Spleen (tissue), 11 donors: ENCODE measurements at regions not wholly inside any gene's neighbourhood (a gene's known extent, or its start where the extent isn't known, plus 50 kb on each side); places are given as distances from the start of the nearest gene placed in this dataset.

Source experiments
- DNase-seq: peaks from one replicate; pipeline ENCODE4 v3.0.0-alpha.2; 2020
- H3K27ac ChIP-seq, 8 donors: fragments of 200-600 bp; sonication (generic) in 7 of 8; 1 replicate in 4 of 8; 2 replicates in 4 of 8; pipeline versions ENCODE4 v1.5.0 to v1.8.0; 2016 to 2021; ENCODE audit warnings: inconsistent platforms in 4 of 8, mild to moderate bottlenecking in 4 of 8, moderate library complexity in 1 of 8
- H3K27me3 ChIP-seq, 7 donors: fragments of 200-600 bp; sonication (generic) in 6 of 7; replicated peaks in 1 of 7; 1 replicate in 4 of 7; 2 replicates in 3 of 7; pipeline versions ENCODE4 v1.5.0 to v1.8.0; 2016 to 2021; ENCODE audit warnings: inconsistent platforms in 3 of 7, mild to moderate bottlenecking in 1 of 7
- H3K36me3 ChIP-seq, 6 donors: fragments of 200-600 bp; sonication (generic) in 5 of 6; 1 replicate in 4 of 6; 2 replicates in 2 of 6; pipeline versions ENCODE4 v1.5.0 to v1.8.0; 2016 to 2021; ENCODE audit warnings: inconsistent platforms in 2 of 6
- H3K4me1 ChIP-seq, 6 donors: fragments of 200-600 bp; sonication (generic) in 5 of 6; 1 replicate in 3 of 6; 2 replicates in 3 of 6; pipeline versions ENCODE4 v1.5.0 to v1.8.0; 2016 to 2021; ENCODE audit warnings: inconsistent platforms in 3 of 6
- H3K4me3 ChIP-seq, 8 donors: fragments of 200-600 bp; sonication (generic) in 7 of 8; 1 replicate in 4 of 8; 2 replicates in 4 of 8; pipeline versions ENCODE4 v1.5.0 to v1.8.0; 2016 to 2021; ENCODE audit warnings: inconsistent platforms in 4 of 8, mild to moderate bottlenecking in 4 of 8, moderate library complexity in 2 of 8
- H3K9me3 ChIP-seq, 8 donors: fragments of 200-600 bp; sonication (generic) in 7 of 8; 1 replicate in 4 of 8; 2 replicates in 4 of 8; pipeline versions ENCODE4 v1.5.0 to v1.8.0; 2016 to 2021; ENCODE audit warnings: inconsistent platforms in 4 of 8
- POLR2A ChIP-seq, 3 donors: fragments of 450-650 bp; IDR thresholded peaks; one replicate each; pipeline ENCODE4 v1.5.1; 2017; ENCODE audit warnings: antibody characterized with exemption in 3 of 3, mild to moderate bottlenecking in 1 of 3
- POLR2AphosphoS5 ChIP-seq, 3 donors: sonication (generic); formaldehyde crosslinking; IDR thresholded peaks; one replicate each; pipeline ENCODE4 v1.5.1; 2017; ENCODE audit warnings: antibody characterized with exemption in 3 of 3
- WGBS, 5 donors: extraction: QIAGEN DNeasy Blood & Tissue Kit in 3 of 5; methylation state at CpG; one replicate each; pipeline versions ENCODE4 v1.1.5 to v1.1.7; 2013 to 2018; 5-methylcytosine and 5-hydroxymethylcytosine counted together
- intact Hi-C: fragments of 100-400 bp; cut with DNase I; formaldehyde crosslinking; loops from one replicate; pipeline ENCODE4 v1.15.0; 2023; ENCODE audit warnings: low total_unique reads
- TF ChIP-seq, protein P1 (sequence below), 11 experiments: fragments of 200-600 bp in 7 of 11; fragments of 450-650 bp in 4 of 11; sonication (generic) in 4 of 11; IDR thresholded peaks in 8 of 11; conservative IDR thresholded peaks in 3 of 11; 1 replicate in 7 of 11; 2 replicates in 4 of 11; pipeline versions ENCODE4 v1.4.0 to v1.8.0; 2016 to 2021; ENCODE audit warnings: antibody characterized with exemption in 11 of 11, inconsistent platforms in 4 of 11, mild to moderate bottlenecking in 1 of 11
- donor health status: healthy with polysubstance abuse.
- donor health status: DM: no; HTN: no; CAD: no; lungs with moderate emphysema.
- donor health status: DM: no; HTN: no; CAD: no.
- donor health status: Bipolar disorder and iron deficiency.
- donor health status: healthy.
- donor health status: DM: no; HTN: no; CAD: no.
- donor health status: DM: yes; HTN: yes; CAD: no.

- TF ChIP-seq POLR2AphosphoS5 (IDR thresholded peaks at IDR 0.05) (no peak), POLR2A (IDR thresholded peaks at IDR 0.05) (no peak)
- TF ChIP-seq, protein P1, sequence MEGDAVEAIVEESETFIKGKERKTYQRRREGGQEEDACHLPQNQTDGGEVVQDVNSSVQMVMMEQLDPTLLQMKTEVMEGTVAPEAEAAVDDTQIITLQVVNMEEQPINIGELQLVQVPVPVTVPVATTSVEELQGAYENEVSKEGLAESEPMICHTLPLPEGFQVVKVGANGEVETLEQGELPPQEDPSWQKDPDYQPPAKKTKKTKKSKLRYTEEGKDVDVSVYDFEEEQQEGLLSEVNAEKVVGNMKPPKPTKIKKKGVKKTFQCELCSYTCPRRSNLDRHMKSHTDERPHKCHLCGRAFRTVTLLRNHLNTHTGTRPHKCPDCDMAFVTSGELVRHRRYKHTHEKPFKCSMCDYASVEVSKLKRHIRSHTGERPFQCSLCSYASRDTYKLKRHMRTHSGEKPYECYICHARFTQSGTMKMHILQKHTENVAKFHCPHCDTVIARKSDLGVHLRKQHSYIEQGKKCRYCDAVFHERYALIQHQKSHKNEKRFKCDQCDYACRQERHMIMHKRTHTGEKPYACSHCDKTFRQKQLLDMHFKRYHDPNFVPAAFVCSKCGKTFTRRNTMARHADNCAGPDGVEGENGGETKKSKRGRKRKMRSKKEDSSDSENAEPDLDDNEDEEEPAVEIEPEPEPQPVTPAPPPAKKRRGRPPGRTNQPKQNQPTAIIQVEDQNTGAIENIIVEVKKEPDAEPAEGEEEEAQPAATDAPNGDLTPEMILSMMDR (IDR thresholded peaks at IDR 0.05 in 8 of 11, conservative IDR thresholded peaks at IDR 0.05 in 3 of 11): no peak
- Histone ChIP-seq H3K4me1 (no peaks in the 10 kb centered on the region), H3K27me3 (no peaks in the 10 kb centered on the region), H3K27ac (no peak overlapping the region), H3K4me3 (no peak overlapping the region), H3K9me3 (no peaks in the 10 kb centered on the region), H3K36me3 (no peaks in the 10 kb centered on the region)
- WGBS, 5 donors: 74 to 88% (median 85%) methylated on average over 1 of the region's 1 CpG
- intact Hi-C loops: no loop called here
- no peak for DNase-seq
These were observed 130.5 kb upstream of the REG3G start for GRCh38 chr2:78895022-78895421.

DNA sequence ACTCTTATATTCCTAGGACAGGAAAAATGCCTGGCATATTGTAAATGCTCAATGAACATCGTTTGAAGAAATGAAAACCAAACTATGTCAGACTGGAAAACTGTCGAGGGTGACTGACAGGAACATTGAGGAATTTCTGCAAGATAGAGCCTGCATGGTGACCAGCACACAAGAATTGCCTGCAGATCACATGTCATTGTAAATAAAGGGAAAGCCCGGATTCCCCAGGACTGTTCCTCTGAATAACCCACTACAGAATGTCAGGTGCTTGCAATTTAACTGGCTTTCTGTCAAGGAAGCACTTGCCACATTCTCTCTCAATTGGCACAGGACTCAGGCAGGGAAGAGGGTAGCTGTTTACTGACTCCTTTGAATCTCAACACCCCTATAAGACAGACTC, 129.0 kb upstream of the REG3G start:
- 68 to 83% (median 77%) methylated on average over 3 of the region's 3 CpGs for WGBS, 5 donors

GRCh38 chr2:78907089-78907488, 118.4 kb upstream of the REG3G start:
- Histone ChIP-seq H3K4me3 (no peak overlapping the region), H3K27ac (no peak overlapping the region), H3K36me3 (no peaks in the 10 kb centered on the region), H3K27me3 (no peaks in the 10 kb centered on the region), H3K9me3 (no peaks in the 10 kb centered on the region), H3K4me1 (no peaks in the 10 kb centered on the region)
- TF ChIP-seq, protein P1 (IDR thresholded peaks at IDR 0.05 in 8 of 11, conservative IDR thresholded peaks at IDR 0.05 in 3 of 11): no peak
- no peak for TF ChIP-seq POLR2AphosphoS5 (IDR thresholded peaks at IDR 0.05)
- no peak for TF ChIP-seq POLR2A (IDR thresholded peaks at IDR 0.05)
- intact Hi-C loops: no loop called here
- no peak for DNase-seq
- WGBS, 5 donors: 85 to 90% (median 86%) methylated on average over 1 of the region's 1 CpG

More for the DNA sequence above, 129.0 kb upstream of the REG3G start:
- intact Hi-C loops: no loop called here
- DNase-seq: no peak
- H3K36me3 ChIP-seq: no peaks in the 10 kb centered on the region
- H3K27me3 ChIP-seq: no peaks in the 10 kb centered on the region
- no peak overlapping the region for H3K27ac ChIP-seq
- no peaks in the 10 kb centered on the region for H3K9me3 ChIP-seq
- TF ChIP-seq POLR2AphosphoS5 (IDR thresholded peaks at IDR 0.05) (no peak), POLR2A (IDR thresholded peaks at IDR 0.05) (no peak)
- TF ChIP-seq, protein P1 (IDR thresholded peaks at IDR 0.05 in 8 of 11, conservative IDR thresholded peaks at IDR 0.05 in 3 of 11): no peak
- no peaks in the 10 kb centered on the region for H3K4me1 ChIP-seq
- no peak overlapping the region for H3K4me3 ChIP-seq

- no peaks in the 10 kb centered on the region for H3K27me3 ChIP-seq
- H3K9me3 ChIP-seq: no peaks in the 10 kb centered on the region
- intact Hi-C loops: no loop called here
- no peaks in the 10 kb centered on the region for H3K36me3 ChIP-seq
- WGBS, 5 donors: 88 to 97% (median 92%) methylated on average over 4 of the region's 4 CpGs
- no peak overlapping the region for H3K27ac ChIP-seq
- no peaks in the 10 kb centered on the region for H3K4me1 ChIP-seq
- TF ChIP-seq POLR2AphosphoS5 (IDR thresholded peaks at IDR 0.05): no peak
- TF ChIP-seq, protein P1 (IDR thresholded peaks at IDR 0.05 in 8 of 11, conservative IDR thresholded peaks at IDR 0.05 in 3 of 11): no peak
- no peak for TF ChIP-seq POLR2A (IDR thresholded peaks at IDR 0.05)
- no peak overlapping the region for H3K4me3 ChIP-seq
- no peak for DNase-seq
These were observed 116.5 kb upstream of the REG3G start for GRCh38 chr2:78908973-78909372.
